ENCODE measurements at regions not wholly inside any gene's neighbourhood (a gene's known extent, or its start where the extent isn't known, plus 50 kb on each side); places are given as distances from the start of the nearest gene placed in this dataset.

GRCh38 chr5:161235569-161235968 is 311.0 kb downstream of the GABRB2 start:
- no peak for DNase-seq (ENCODE audit: low read depth, low spot score)

DNA sequence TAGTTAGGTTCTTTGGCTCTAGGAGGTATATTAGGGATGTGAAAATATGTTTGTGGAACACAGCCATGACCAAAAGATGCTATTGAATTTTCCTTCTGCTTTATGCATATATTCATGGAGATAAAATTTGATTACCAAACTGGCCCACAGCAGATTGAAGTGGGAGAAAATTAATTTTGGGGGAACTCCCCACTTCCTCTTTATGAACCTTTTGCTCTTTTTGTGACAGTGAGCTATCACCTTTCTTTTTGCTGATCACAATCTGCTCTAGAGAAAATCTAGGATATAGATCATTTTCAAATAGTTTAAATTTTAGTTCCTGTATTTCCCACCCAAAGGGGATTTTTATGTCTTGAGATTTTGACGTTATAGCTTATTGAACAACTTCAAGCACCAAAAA is 313.0 kb downstream of the GABRB2 start:
- no peak for DNase-seq (ENCODE audit: low read depth, low spot score)

GRCh38 chr5:161230221-161230620 is 316.3 kb downstream of the GABRB2 start:
- DNase-seq (ENCODE audit: low read depth, low spot score), result no peak

DNA sequence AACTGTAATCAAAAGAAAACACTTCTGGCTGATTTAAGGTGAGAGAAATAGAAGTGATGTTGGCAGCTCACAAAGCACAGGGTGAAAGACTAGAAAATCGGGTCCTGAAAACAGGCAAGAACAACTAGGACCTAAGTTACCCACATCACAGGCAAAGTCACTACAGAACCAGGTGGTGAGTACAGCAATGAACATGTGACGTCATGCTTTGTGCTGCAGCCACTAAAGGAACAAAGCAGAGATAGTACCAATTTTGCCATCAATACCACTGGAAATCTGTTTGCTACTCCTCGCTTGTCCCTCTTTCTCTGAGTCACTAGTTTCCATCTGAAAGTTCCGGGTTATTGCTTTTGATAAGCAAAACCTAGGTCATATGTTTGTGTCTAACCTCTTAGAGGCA is 326.7 kb downstream of the GABRB2 start:
- no peak for DNase-seq (ENCODE audit: low read depth, low spot score)

GRCh38 chr5:161216877-161217276 is 329.6 kb downstream of the GABRB2 start:
- no peak for DNase-seq (ENCODE audit: low read depth, low spot score)

DNA sequence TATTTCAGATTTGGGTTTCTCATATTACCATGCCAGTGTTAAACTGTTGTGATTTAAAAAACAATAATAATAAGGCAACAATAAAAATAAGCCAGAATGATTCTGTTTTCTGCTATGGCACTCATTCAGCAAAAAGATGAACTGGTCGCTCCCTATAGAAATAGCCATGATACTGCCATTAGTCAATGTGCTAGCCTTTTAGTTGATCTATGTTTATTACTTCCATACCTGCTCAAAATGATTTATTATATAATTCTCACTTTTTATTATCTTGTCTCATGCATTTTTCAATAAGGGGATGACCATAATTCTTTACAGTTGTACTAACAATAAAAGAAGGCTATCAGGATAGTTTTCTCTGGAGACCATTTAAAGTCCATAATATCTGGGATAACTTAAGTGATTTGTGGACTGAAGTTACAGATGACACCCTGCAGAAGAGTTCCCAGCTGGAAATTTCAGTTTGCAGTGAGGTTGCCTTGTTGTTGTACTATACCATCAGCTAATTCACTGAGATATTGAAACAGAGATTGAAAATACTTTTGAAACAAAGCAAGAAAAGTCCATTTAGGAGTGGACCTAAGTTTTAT is 334.3 kb downstream of the GABRB2 start:
- no peak for DNase-seq (ENCODE audit: low read depth, low spot score)

DNA sequence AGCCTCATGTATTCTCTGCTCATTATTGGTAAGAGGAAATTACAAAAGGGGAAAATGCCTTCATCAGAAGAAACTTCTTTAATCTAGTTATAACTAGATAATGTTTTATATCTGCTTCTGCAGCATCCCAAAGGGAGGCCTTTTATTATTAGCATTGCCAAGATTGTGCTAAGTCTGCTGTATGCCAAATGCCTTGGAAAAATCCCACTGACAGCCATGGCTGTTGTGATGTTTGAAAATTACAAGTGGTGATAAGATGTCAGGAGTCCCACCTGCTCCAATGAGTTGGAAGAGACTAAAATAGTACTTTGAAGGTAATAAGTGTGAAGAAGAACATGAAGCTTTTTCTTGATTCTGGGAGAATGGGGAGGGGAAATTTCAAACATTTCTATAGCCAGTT is 345.0 kb downstream of the GABRB2 start:
- DNase-seq (ENCODE audit: low read depth, low spot score), result no peak

DNA sequence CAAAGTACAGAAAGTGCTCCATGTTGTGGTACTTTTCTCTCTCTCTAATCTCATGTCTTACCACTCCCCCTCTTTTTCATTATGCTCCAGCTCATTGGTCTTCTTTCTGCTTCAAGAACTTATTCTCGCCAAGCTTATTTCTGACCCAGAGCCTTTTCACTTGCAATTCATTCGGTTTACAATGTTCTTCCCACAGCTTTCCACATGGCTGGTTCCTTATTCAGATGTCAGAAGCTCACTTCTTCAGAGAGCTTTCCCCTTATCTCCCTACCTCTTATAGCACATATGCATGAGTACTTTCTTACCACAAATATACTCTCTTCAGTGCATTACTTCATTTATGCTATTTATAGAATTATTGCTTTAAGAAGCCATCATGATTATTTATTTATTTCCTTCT is 338.8 kb upstream of the ATP10B start:
- no peak for DNase-seq (ENCODE audit: low read depth, low spot score)

DNA sequence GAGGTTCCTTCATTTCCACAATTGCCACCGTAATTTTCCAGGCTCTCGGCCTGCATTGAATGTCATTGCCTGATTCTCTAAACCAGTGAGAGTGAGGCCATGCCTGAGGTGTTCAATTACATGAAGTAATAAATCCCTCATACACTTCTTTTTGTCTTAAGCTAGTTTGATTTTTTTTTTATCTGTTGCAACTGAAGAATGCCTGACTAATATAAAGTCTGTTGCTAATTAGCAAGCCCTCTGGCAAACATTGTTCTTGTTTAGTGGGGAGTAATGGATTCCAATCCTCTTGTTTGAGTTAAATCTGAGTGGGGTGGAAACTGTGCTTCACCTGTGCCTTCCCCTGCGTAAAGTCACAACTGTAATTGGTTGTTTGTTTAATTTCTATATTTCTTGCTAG is 338.1 kb upstream of the ATP10B start:
- DNase-seq (ENCODE audit: low read depth, low spot score), result no peak

DNA sequence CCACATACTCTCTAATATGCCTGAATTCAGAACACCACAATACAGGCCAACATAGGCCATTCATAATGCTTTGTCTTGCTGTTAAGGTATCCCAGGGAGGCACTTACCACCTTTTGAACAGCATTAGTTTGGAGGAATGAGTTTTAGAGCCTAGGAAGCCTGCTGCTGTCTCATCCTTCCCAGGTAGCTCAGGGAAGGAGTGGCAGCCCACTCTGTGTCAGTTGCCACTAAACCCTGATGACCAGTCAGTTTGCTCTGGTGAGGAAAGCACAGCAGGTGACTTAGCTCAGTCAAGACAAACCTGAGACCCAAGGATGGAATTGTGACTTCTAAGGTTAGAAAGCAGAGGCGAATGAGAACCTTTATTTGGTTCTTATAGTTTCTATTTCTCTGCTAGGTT is 337.4 kb upstream of the ATP10B start:
- no peak for DNase-seq (ENCODE audit: low read depth, low spot score)

- no peak for DNase-seq (ENCODE audit: low read depth, low spot score)
These were observed 331.5 kb upstream of the ATP10B start for GRCh38 chr5:161183559-161183958.

DNA sequence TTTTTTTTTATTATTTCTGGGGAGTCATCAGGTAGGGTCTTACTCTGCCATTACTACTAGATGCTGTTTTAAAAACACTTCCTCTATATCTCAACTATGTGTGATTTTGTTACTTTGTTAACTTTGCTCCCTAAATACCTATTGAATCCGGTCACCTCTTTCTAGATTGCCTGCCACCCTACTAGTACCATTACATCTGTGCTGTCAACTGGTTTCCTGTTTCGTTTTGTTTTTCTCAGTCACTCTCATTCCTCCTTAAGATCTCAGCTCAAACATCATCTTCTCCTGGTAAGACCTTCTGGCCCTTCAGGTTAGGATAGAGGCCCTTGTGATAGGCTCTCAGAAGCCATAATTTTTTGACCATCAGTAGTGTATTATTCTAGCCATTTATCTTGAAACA is 324.2 kb upstream of the ATP10B start:
- DNase-seq (ENCODE audit: low read depth, low spot score), result no peak

DNA sequence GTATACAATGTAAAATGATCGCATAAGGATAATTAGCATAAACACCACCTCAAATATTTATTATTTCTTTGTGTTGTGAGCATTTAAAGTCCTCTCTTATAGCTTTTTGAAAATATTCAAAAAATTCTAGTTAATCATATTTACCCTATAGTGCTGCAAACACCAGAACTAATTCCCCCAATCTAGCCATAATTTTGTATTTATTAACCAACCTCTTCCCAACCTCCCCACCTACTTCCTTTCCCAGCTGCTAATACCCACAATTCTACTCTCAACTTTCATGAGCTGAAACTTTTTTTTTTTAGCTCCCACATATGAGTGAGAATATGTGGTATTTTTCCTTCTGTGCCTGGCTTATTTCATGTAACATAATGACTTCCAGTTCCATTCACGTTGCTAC is 317.8 kb upstream of the ATP10B start:
- DNase-seq (ENCODE audit: low read depth, low spot score), result no peak

DNA sequence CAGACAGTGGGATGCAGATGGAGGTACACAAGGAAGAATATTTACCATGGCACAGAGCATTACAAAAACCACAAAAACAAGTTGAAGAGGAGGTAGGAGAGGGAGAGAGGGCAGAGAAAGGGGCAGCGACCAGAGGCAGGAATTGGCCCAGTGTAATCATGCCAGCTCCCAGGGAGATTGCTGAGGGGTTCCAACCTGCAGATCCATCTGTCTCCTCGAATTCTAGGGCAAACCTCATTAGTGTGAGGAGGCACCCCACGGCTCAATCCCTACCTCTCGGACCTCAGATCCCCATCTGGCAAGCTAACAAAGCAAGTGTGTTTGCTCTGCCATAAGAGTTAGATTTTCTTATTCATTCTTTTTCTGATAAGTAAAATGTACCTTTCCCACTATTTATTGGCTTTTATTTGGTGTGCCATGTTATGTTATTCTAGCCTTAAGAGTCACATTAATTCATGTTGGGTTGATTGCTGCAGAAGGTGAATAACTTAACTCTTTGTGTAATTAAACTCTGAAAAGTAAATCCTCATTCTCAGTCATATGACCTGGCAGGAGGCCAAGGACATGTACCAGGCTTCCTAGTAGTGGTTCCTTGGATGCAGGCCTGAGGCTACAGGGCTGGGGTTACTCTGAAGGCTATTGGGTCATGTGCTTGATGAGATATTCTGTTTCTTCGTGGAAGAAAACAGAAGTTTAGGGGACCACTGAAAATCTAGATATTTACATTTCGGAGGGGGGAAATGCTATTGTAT is 315.2 kb upstream of the ATP10B start:
- no peak for DNase-seq (ENCODE audit: low read depth, low spot score)

DNA sequence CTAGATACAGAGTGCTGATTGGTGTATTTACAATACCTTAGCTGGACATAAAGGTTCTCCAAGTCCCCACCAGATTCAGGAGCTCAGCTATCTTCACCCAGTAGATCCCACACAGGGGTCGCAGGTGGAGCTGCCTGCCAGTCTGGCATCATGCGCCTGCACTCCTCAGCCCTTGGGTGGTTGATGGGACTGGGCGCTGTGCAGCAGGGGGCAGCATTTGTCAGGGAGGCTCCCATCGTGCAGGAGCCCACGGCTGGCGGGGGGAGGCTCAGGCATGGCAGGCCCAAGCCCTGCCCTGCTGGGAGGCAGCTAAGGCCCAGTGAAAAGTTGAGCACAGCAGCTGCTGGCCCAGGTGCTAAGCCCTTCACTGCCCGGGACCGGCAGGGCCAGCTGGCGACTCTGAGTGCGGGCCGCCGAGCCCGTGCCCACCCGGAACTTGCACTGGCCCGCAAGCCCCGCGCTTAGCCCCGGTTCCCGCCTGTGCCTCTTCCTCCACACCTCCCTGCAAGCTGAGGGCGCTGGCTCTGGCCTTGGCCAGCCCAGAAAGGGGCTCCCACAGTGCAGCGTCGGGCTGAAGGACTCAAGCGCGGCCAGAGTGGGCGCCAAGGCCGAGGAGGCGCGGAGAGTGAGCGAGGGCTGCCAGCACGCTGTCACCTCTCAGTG is 314.1 kb upstream of the ATP10B start:
- no peak for DNase-seq (ENCODE audit: low read depth, low spot score)

DNA sequence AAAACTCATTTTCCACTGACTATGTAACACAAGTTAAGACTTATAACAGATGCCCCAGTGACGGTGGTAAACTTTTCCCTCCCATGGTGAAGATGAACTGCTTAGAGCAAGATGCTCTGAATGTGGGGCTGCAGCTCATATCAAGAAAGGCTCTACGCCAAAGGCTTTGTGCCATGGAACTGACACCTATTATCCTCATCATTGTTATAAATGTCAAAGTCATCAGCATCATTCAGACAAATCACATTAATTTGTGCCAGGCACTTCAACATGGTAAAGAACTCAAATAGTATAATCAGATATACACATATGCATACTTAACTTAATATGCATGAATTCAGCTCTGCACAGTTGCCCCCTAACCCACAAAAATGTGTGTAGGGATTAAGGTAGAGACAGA is 305.9 kb upstream of the ATP10B start:
- no peak for DNase-seq (ENCODE audit: low read depth, low spot score)

GRCh38 chr5:161155451-161155850 is 303.4 kb upstream of the ATP10B start:
- DNase-seq (ENCODE audit: low read depth, low spot score), result no peak

DNA sequence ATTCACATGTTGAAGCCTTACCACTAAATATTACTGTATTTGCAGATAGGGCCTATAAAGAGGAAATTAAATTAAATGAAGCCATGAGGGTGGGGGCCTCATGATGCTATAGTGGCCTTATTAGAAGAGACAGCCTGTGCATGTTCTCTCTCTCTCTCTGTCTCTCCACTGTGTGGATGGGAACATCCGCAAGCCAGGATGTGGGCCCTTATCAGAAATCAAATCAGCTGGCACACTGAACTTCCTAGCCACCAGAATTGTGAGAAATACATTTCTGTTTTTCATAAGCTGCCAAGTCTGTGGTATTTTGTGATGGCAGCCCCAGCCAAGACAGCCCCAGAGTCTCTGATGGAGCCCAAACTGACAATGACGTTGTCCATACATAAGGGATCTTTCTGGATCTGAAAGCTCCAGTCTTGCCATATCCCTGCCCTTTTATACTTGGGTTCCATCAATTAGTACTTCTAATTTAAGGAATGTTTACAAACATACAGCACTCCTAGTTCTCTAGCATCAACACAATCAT is 300.5 kb upstream of the ATP10B start:
- no peak for DNase-seq (ENCODE audit: low read depth, low spot score)

- DNase-seq (ENCODE audit: low read depth, low spot score), result no peak
These were observed 298.5 kb upstream of the ATP10B start for GRCh38 chr5:161150441-161150988.

GRCh38 chr5:161149078-161149477 is 297.1 kb upstream of the ATP10B start:
- DNase-seq (ENCODE audit: low read depth, low spot score), result no peak

DNA sequence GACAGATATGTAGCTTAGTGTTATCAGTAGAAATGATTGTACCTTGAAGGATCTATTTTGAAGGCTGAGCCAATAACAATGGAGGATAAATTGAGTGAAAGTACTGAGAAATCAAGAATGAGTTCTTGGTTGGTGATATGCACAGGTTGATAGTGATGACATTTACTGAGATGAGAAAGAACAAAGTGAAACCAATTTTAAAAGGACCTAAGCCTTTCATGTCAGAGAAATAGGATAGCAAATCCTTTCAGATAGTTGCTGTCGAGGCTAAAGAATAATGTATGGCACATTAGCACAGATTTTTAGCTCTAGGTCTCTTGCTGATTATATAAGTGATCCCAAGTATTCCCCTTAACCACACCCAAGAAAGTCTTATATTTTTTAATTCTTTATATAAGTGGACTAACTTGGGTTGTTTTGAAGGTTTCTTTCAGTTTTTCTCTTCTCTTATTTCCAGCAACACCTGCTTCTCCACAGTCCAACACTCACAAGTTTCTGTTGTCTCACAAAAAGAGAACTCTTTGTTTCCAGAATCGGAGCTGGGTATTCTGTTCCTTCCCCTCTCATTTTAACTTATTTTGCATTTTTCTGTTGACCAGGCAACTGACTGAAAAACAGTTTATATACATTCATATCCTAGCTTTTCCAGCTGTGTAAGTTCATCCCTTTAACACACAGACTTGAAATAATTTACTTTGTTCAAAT is 286.9 kb upstream of the ATP10B start:
- no peak for DNase-seq (ENCODE audit: low read depth, low spot score)

GRCh38 chr5:161134956-161135355 is 282.9 kb upstream of the ATP10B start:
- no peak for DNase-seq (ENCODE audit: low read depth, low spot score)
